ENCODE measurements at regions not wholly inside any gene's neighbourhood (a gene's known extent, or its start where the extent isn't known, plus 50 kb on each side); places are given as distances from the start of the nearest gene placed in this dataset.

DNA sequence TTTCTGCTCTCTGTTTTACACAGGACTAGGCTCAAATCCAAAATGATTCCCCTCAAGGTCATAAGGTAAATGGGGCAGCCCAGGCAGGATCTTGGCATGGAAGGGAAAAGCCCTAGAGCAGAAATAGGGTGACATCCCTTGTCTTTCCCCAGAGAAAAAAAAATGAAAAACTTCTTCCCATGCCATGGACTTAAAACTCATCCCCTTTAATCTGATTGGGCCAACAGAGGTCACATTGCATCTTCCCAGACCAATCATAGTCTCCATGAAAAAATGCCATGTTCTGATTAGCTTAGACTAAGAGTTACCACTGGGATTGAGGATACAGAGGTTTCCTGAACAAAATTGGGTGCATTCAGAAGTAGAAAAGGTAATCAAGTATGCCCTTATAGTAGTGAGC is 241.3 kb upstream of the LRTM1 start:
- peaks cover 16% of the 10 kb centered on the region for H3K4me1 Mint-ChIP-seq (ENCODE audit: unreplicated experiment)
- peaks cover 6% of the 10 kb centered on the region for H3K9me3 Mint-ChIP-seq
- H3K4me3 Mint-ChIP-seq = no peak overlapping the region
- no peak for DNase-seq (ENCODE audit: extremely low spot score, unreplicated experiment)
- no peaks in the 10 kb centered on the region for H3K36me3 Mint-ChIP-seq
- TF ChIP-seq, protein P1, sequence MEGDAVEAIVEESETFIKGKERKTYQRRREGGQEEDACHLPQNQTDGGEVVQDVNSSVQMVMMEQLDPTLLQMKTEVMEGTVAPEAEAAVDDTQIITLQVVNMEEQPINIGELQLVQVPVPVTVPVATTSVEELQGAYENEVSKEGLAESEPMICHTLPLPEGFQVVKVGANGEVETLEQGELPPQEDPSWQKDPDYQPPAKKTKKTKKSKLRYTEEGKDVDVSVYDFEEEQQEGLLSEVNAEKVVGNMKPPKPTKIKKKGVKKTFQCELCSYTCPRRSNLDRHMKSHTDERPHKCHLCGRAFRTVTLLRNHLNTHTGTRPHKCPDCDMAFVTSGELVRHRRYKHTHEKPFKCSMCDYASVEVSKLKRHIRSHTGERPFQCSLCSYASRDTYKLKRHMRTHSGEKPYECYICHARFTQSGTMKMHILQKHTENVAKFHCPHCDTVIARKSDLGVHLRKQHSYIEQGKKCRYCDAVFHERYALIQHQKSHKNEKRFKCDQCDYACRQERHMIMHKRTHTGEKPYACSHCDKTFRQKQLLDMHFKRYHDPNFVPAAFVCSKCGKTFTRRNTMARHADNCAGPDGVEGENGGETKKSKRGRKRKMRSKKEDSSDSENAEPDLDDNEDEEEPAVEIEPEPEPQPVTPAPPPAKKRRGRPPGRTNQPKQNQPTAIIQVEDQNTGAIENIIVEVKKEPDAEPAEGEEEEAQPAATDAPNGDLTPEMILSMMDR (conservative IDR thresholded peaks at IDR 0.05) = no peak
- peaks cover 4% of the 10 kb centered on the region for H3K27me3 Mint-ChIP-seq
- H3K27ac Mint-ChIP-seq = no peak overlapping the region

DNA sequence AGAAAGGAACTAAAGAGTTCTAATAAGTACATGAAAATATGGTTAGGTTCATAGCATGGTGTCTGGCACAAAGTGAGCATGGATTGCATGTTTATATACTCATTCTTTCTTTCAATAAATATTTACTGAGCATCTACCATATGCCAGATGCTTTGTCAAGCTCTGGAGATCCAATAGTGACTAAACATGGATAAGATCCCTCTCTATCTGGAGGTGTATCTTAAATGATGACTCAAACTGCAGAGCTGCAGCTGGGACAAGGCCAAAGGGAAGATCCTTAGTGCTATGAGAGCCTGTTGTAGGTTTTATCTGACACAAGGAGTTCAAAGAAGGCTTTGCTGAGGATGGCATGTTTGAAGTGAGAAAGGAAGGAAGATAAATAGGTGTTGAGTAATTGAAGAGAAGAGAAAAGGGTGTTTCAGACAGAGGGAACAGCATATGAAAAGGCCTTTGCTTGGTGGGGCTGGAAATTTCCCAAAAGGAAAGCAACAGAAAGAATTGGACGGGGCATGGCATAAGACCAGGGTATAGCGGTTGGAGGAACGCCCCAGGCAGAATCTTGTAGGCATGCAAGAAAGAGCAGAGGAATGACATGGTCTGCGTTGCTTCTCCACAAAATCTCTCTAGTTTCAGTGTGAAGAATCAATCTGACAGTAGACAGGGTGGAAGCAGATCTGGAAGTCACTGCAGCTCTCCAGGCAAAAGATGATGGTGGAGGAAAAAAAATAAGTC is 239.9 kb upstream of the LRTM1 start:
- no peak for DNase-seq (ENCODE audit: extremely low spot score, unreplicated experiment)
- Mint-ChIP-seq H3K36me3 (no peaks in the 10 kb centered on the region), H3K4me1 (ENCODE audit: unreplicated experiment) (peaks cover 16% of the 10 kb centered on the region), H3K9me3 (peaks cover 3% of the 10 kb centered on the region), H3K27ac (no peak overlapping the region), H3K4me3 (no peak overlapping the region), H3K27me3 (peaks cover 4% of the 10 kb centered on the region)
- TF ChIP-seq, protein P1 (conservative IDR thresholded peaks at IDR 0.05) = no peak

GRCh38 chr3:55166576-55167555 is 239.0 kb upstream of the LRTM1 start:
- H3K4me1 Mint-ChIP-seq (ENCODE audit: unreplicated experiment) = peaks cover 16% of the 10 kb centered on the region
- H3K4me3 Mint-ChIP-seq = no peak overlapping the region
- no peak for DNase-seq (ENCODE audit: extremely low spot score, unreplicated experiment)
- TF ChIP-seq, protein P1 (conservative IDR thresholded peaks at IDR 0.05) = no peak
- peaks cover 4% of the 10 kb centered on the region for H3K27me3 Mint-ChIP-seq
- H3K9me3 Mint-ChIP-seq = no peaks in the 10 kb centered on the region
- H3K27ac Mint-ChIP-seq = no peak overlapping the region
- H3K36me3 Mint-ChIP-seq = no peaks in the 10 kb centered on the region

DNA sequence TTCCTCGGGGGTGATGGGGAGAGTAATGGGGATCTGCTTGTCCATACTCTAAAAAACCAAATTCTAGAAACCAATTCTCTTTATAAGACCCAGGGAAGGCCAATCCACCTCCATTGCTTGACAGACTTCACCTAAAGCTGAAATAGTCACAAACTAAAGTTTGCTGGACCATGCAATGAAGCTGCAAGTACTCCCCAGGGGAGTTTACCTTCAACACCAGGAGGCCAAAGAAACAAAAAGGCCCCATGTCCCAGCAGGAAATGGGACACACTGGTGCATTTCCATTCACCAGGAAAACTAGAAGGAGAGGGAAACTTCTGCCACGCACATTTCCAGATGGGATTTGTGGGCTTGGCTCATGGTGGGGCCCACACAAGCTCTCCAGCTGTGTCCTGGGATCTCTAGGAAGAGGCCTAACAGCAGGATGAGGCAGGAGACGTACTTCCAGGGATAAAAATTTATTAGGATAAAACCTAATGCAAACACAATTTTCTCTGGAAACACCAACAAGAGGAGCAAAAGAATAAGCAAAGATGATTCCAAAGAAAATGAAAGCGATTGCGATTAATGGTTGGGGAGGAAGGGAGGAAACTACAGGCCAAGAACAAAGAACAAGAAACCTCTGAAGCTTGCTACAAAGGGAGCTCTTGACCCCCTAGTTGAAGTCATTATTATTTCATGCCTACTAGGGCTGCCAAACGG is 238.0 kb upstream of the LRTM1 start:
- peaks cover 19% of the 10 kb centered on the region for H3K4me1 Mint-ChIP-seq (ENCODE audit: unreplicated experiment)
- no peak overlapping the region for H3K27ac Mint-ChIP-seq
- no peak for DNase-seq (ENCODE audit: extremely low spot score, unreplicated experiment)
- TF ChIP-seq, protein P1 (conservative IDR thresholded peaks at IDR 0.05) = no peak
- no peaks in the 10 kb centered on the region for H3K36me3 Mint-ChIP-seq
- H3K4me3 Mint-ChIP-seq = no peak overlapping the region
- no peaks in the 10 kb centered on the region for H3K9me3 Mint-ChIP-seq
- peaks cover 4% of the 10 kb centered on the region for H3K27me3 Mint-ChIP-seq

DNA sequence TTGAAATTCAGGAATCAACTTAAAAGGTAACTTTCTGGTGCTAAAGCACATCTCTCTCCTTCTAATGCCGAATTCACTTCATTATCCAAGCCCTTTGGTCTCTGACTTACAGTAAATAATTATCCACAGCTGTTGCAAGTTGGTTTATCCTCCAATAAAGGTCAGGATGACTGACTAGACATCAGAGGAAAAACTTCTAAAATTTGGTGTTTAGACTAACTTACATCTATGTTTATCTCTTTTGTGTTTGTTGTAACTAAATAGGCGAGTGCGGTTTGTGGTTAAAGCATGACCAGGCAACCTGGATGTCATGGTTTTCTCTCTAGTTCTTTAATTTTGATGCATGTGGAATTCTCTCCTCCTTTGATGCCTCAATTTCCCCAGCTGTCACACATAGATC is 237.4 kb upstream of the LRTM1 start:
- H3K4me3 Mint-ChIP-seq = no peak overlapping the region
- H3K9me3 Mint-ChIP-seq = no peaks in the 10 kb centered on the region
- no peak for DNase-seq (ENCODE audit: extremely low spot score, unreplicated experiment)
- no peaks in the 10 kb centered on the region for H3K36me3 Mint-ChIP-seq
- no peak overlapping the region for H3K27ac Mint-ChIP-seq
- H3K27me3 Mint-ChIP-seq = peaks cover 4% of the 10 kb centered on the region
- peaks cover 21% of the 10 kb centered on the region for H3K4me1 Mint-ChIP-seq (ENCODE audit: unreplicated experiment)
- TF ChIP-seq, protein P1 (conservative IDR thresholded peaks at IDR 0.05) = no peak
